ENCODE measurements at regions not wholly inside any gene's neighbourhood (a gene's known extent, or its start where the extent isn't known, plus 50 kb on each side); places are given as distances from the start of the nearest gene placed in this dataset.

DNA sequence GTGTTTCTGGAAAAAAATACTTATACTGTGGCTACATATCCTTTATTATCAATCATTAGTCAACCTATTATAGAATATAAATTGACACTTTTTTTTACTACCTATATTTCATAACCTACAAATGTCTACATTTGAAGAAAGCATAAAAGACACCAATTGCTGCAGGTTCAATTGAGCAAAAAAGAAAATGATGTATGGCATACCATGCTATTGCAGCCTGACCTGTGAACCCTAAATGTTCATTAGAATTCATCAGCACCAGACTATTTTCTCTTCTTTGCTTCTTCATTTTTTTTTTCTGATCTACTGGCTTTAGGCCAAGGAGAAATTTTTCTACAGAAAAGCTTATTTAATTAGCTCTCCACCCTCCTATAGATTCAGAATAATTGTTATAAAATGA, 1628.2 kb upstream of the IGFBP7 start:
- TF ChIP-seq POLR2A (IDR thresholded peaks at IDR 0.05) (no peak), EP300 (IDR thresholded peaks at IDR 0.05) (no peak), POLR2AphosphoS5 (IDR thresholded peaks at IDR 0.05) (no peak)
- TF ChIP-seq, protein P1, sequence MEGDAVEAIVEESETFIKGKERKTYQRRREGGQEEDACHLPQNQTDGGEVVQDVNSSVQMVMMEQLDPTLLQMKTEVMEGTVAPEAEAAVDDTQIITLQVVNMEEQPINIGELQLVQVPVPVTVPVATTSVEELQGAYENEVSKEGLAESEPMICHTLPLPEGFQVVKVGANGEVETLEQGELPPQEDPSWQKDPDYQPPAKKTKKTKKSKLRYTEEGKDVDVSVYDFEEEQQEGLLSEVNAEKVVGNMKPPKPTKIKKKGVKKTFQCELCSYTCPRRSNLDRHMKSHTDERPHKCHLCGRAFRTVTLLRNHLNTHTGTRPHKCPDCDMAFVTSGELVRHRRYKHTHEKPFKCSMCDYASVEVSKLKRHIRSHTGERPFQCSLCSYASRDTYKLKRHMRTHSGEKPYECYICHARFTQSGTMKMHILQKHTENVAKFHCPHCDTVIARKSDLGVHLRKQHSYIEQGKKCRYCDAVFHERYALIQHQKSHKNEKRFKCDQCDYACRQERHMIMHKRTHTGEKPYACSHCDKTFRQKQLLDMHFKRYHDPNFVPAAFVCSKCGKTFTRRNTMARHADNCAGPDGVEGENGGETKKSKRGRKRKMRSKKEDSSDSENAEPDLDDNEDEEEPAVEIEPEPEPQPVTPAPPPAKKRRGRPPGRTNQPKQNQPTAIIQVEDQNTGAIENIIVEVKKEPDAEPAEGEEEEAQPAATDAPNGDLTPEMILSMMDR (IDR thresholded peaks at IDR 0.05): no peak

Data from suprapubic skin (tissue), 4 donors.